ENCODE measurements at regions not wholly inside any gene's neighbourhood (a gene's known extent, or its start where the extent isn't known, plus 50 kb on each side); places are given as distances from the start of the nearest gene placed in this dataset.

DNA sequence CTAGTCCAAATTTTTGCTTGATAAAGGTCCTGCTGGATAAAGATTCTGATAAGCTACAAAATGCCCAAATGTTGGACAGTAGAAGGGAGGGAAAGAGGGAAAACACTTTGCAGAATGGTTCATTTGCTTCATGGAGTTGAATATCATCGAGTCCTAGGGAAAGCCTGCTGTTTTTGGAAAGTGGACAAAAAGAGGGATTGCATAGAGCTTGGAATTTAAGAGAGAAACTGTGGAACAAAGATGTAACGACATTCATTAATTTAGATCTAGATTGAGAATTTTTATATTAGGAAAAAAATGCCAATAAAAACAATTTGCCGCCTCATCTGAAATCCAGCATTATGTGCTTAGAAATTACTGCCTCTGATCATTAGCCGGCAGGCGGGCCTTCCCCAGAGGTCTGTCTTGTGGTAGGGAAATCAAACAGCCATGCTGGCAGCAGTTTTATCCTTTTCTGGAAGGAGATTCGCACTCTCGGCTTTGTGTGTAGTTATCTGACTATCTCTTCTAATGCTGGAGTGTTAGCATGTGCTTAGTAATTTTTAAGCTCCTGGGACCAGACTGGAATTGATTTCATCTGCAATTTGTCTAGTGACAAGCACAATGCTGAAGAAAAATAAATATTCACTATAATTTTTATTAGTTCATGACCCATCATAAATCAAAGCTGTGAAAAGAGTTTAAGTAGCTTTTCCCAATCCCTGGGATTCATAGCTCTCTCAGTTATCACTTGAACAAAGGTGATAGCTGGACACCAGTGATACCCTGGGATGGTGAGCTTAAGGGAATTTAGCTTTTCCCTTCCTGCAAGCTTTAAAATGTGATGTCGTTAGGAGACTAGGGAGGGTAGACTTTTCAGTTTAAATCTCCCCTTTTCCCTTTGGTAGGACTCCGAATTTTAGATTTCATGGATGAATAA is 329.5 kb downstream of the PRL start:
- TF ChIP-seq, protein P1, sequence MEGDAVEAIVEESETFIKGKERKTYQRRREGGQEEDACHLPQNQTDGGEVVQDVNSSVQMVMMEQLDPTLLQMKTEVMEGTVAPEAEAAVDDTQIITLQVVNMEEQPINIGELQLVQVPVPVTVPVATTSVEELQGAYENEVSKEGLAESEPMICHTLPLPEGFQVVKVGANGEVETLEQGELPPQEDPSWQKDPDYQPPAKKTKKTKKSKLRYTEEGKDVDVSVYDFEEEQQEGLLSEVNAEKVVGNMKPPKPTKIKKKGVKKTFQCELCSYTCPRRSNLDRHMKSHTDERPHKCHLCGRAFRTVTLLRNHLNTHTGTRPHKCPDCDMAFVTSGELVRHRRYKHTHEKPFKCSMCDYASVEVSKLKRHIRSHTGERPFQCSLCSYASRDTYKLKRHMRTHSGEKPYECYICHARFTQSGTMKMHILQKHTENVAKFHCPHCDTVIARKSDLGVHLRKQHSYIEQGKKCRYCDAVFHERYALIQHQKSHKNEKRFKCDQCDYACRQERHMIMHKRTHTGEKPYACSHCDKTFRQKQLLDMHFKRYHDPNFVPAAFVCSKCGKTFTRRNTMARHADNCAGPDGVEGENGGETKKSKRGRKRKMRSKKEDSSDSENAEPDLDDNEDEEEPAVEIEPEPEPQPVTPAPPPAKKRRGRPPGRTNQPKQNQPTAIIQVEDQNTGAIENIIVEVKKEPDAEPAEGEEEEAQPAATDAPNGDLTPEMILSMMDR (IDR thresholded peaks at IDR 0.05), result no peak
- TF ChIP-seq POLR2AphosphoS5 (IDR thresholded peaks at IDR 0.05; ENCODE audit: low read depth, low read length) (no peak), NFIC (IDR thresholded peaks at IDR 0.05; ENCODE audit: borderline replicate concordance) (no peak), GABPA (IDR thresholded peaks at IDR 0.05; ENCODE audit: low read depth) (no peak), TCF12 (IDR thresholded peaks at IDR 0.05) (no peak), MXI1 (IDR thresholded peaks at IDR 0.05; ENCODE audit: low read depth, low read length) (no peak), RFX5 (IDR thresholded peaks at IDR 0.05; ENCODE audit: low read length) (no peak)
- TF ChIP-seq, protein P2, sequence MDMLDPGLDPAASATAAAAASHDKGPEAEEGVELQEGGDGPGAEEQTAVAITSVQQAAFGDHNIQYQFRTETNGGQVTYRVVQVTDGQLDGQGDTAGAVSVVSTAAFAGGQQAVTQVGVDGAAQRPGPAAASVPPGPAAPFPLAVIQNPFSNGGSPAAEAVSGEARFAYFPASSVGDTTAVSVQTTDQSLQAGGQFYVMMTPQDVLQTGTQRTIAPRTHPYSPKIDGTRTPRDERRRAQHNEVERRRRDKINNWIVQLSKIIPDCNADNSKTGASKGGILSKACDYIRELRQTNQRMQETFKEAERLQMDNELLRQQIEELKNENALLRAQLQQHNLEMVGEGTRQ (IDR thresholded peaks at IDR 0.05; ENCODE audit: borderline replicate concordance, low read depth, low read length), result no peak
- TF ChIP-seq, protein P3, sequence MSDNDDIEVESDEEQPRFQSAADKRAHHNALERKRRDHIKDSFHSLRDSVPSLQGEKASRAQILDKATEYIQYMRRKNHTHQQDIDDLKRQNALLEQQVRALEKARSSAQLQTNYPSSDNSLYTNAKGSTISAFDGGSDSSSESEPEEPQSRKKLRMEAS (IDR thresholded peaks at IDR 0.05; ENCODE audit: low read depth), result no peak
- TF ChIP-seq, protein P4, sequence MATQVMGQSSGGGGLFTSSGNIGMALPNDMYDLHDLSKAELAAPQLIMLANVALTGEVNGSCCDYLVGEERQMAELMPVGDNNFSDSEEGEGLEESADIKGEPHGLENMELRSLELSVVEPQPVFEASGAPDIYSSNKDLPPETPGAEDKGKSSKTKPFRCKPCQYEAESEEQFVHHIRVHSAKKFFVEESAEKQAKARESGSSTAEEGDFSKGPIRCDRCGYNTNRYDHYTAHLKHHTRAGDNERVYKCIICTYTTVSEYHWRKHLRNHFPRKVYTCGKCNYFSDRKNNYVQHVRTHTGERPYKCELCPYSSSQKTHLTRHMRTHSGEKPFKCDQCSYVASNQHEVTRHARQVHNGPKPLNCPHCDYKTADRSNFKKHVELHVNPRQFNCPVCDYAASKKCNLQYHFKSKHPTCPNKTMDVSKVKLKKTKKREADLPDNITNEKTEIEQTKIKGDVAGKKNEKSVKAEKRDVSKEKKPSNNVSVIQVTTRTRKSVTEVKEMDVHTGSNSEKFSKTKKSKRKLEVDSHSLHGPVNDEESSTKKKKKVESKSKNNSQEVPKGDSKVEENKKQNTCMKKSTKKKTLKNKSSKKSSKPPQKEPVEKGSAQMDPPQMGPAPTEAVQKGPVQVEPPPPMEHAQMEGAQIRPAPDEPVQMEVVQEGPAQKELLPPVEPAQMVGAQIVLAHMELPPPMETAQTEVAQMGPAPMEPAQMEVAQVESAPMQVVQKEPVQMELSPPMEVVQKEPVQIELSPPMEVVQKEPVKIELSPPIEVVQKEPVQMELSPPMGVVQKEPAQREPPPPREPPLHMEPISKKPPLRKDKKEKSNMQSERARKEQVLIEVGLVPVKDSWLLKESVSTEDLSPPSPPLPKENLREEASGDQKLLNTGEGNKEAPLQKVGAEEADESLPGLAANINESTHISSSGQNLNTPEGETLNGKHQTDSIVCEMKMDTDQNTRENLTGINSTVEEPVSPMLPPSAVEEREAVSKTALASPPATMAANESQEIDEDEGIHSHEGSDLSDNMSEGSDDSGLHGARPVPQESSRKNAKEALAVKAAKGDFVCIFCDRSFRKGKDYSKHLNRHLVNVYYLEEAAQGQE (IDR thresholded peaks at IDR 0.05; ENCODE audit: low read depth, low read length), result no peak
